ENCODE measurements at regions not wholly inside any gene's neighbourhood (a gene's known extent, or its start where the extent isn't known, plus 50 kb on each side); places are given as distances from the start of the nearest gene placed in this dataset.

DNA sequence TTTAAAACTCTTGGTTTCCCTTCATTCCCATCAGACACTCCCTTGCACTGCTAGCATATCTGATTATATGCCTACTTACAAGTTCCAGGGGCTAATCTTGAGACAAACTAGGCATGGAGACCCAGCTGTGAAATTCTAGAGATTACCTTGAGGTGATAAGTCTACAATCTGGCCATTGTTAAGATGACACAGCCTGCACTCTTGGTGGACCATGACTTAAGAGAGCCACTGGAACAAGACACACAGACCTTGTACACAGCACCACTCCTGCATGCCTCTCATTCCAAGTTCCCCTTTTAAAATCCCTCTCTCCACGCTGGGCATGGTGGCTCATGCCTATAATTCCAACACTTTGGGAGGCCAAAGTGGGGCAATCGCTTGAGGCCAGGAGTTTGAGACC, 387.2 kb upstream of the DCC start:
- TF ChIP-seq POLR2AphosphoS5 (IDR thresholded peaks at IDR 0.05; ENCODE audit: borderline replicate concordance, low read depth, low read length) (no peak), EZH2 (IDR thresholded peaks at IDR 0.05) (no peak), FOXP2 (optimal IDR thresholded peaks at IDR 0.05; ENCODE audit: control extremely low read depth, extremely low read length, insufficient read depth) (no peak)
